ENCODE measurements at regions not wholly inside any gene's neighbourhood (a gene's known extent, or its start where the extent isn't known, plus 50 kb on each side); places are given as distances from the start of the nearest gene placed in this dataset.
A peak's percentile ranks its signal among the peaks of the same experiment; 100 is the strongest.

DNA sequence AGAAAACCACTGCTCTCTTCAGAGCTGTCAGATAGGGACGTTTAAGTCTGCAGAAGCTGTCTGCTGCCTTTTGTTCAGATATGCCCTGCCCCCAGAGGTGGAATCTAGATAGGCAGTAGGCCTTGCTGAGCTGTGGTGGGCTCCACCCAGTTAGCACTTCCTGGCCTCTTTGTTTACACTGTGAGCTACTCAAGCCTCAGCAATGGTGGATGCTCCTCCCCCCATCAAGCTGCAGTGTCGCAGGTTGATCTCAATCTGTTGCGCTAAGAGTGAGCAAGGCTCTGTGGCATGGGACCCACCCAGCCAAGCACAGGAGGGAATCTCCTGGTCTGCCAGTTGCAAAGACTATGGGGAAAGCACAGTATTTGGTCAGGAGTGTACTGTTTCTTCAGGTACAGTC, 59.2 kb upstream of the ZNF641 start:
- DNase-seq, result peak; percentile 40 to 75

GRCh38 chr12:48413388-48413787, 59.0 kb upstream of the ANP32D start:
- TF ChIP-seq GATA1 (IDR thresholded peaks at IDR 0.05; ENCODE audit: low read depth, low read length) (no peak), POLR2A (IDR thresholded peaks at IDR 0.05; ENCODE audit: low read length) (no peak)
- DNase-seq, result no peak

DNA sequence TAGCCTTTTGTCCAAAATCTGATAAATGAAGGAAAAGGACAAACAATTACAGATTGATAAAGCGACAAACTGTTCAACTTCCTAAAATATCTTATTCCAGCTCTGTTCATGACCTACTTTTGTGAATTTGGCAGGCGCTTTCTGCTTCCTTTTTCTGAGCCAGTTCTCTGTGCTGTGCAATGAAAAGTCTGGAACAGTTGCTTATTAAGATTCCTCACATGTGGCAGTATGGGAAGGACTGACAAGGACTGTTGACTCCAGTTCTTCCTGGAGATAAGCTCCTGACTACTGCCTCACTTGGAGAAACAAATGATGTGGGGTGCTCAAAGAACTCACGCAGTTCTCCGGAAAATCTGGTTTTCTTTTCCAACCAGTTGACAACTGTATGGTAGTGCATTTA, 58.3 kb upstream of the ANP32D start:
- DNase-seq, result no peak
- TF ChIP-seq GATA1 (IDR thresholded peaks at IDR 0.05; ENCODE audit: low read depth, low read length), result no peak
- TF ChIP-seq POLR2A (IDR thresholded peaks at IDR 0.05; ENCODE audit: low read length), result no peak

DNA sequence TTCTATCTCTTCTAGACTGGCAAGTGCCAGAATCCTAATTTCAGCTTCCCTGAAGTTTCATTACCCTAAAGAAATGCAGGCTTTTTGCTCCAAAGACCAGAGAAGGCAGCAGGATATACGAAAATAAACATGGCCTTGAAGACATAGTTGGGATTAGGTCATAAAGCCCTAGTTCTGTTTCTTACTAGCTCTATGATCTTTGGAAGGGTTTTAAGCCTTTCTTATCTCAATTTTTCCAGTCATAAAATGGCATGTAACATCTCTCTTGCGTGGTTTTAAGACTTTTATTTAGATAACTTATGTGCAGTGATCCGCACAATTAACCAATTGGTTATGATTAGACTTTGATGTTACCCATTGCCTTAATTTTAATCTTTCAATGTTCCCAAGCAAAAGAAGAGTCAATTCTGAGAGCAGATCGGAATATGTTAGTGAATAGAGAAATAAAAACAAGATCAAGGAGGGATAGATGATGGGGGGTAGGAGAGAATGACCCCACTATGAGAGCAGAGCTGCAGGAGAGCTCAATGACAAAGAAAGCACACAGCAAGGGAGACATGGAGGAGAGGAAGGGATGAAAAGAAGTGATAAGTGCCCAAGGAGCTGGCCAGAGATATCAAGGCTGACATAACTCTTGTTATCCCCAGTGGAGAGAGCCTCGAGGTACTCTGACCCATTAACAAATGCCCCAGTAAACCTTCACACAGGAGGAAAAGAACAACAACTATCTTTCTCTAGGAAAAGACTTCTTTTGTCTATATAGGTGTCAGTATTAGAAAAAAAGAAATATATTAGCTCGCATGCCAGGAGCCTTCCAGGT, 53.0 kb upstream of the ANP32D start:
- no peak for TF ChIP-seq POLR2A (IDR thresholded peaks at IDR 0.05; ENCODE audit: low read length)
- TF ChIP-seq GATA1 (IDR thresholded peaks at IDR 0.05; ENCODE audit: low read depth, low read length), result no peak
- DNase-seq, result no peak

DNA sequence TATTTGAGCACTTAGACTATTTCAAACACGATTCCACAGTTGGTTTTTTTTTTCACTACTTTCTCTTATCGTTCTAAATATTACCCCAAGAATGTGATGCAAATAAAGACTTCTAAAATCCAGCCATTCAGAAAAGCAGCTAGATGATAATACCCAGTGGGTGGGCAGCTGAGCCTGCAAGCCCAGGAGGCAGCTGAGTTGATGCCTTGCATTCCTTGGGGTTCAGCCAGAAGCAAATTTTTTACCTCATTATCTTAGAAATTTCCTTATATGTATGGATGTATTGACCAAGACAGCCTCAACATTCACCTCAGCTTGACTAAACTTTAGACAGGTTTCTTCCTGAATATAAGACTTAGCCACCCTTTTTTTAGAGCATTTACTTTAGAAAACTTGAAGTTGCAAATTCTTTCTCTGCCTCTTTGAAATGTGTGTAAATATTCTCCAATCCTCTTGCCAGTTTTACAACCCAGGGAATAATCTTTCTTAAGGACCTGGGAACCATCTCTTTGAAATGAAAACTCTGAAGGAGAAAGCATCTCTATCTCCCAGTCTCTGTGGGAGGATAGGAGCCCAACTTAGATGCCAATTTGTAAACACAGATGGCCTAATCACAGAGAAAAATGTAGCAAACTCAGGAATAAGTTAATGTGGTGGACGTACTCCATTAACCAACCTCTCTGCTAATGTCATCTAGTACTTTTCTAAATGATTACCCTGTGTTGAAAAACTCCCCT, 52.2 kb upstream of the ANP32D start:
- no peak for DNase-seq
- no peak for TF ChIP-seq POLR2A (IDR thresholded peaks at IDR 0.05; ENCODE audit: low read length)
- TF ChIP-seq GATA1 (IDR thresholded peaks at IDR 0.05; ENCODE audit: low read depth, low read length), result no peak

DNA sequence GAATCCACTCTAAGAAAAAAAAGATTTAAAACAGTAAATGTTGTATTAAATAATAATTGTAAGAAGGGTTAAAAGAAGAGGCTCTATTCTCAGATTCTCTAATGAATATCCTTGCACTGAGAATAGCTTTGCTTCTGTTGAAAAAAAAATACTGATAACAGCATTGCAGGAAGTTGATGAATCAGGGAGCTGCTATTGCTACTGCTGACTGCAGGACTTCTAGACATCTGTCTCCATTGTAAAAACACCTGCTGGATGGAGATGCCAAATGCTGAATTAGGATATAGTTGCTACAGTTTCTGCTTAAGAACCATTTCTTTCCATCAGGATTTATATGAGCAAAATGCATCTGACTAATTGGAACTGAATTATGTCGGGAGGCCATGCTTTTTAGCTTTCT, 50.3 kb upstream of the ANP32D start:
- DNase-seq, result no peak
- TF ChIP-seq GATA1 (IDR thresholded peaks at IDR 0.05; ENCODE audit: low read depth, low read length) (no peak), POLR2A (IDR thresholded peaks at IDR 0.05; ENCODE audit: low read length) (no peak)

Measured in erythroblast (primary cell).